ENCODE measurements at regions not wholly inside any gene's neighbourhood (a gene's known extent, or its start where the extent isn't known, plus 50 kb on each side); places are given as distances from the start of the nearest gene placed in this dataset.

GRCh38 chr7:153091477-153091876 lies 331.9 kb downstream of the ACTR3B start:
- H3K79me2 ChIP-seq (ENCODE audit: insufficient read depth, low read length): no peaks in the 10 kb centered on the region
- no peak overlapping the region for H3K4me2 ChIP-seq (ENCODE audit: low read length)
- Mint-ChIP-seq H3K4me3 (ENCODE audit: unreplicated experiment) (no peak overlapping the region), H3K27me3 (ENCODE audit: low read depth, unreplicated experiment) (peaks cover 10% of the 10 kb centered on the region), H3K27ac (ENCODE audit: unreplicated experiment) (no peak overlapping the region), H3K9me3 (ENCODE audit: unreplicated experiment) (peaks cover 8% of the 10 kb centered on the region), H3K4me1 (ENCODE audit: low read depth, unreplicated experiment) (no peaks in the 10 kb centered on the region), H3K36me3 (ENCODE audit: low read depth, unreplicated experiment) (no peaks in the 10 kb centered on the region)
- DNase-seq (ENCODE audit: low read depth): no peak
- no peak overlapping the region for H3K4me3 ChIP-seq (ENCODE audit: insufficient read depth, low read depth, low read length)
- no peak overlapping the region for H3K9ac ChIP-seq (ENCODE audit: low read length)
- no peak for TF ChIP-seq CTCF (IDR thresholded peaks at IDR 0.05; ENCODE audit: insufficient read depth, low read depth, low read length)
- no peak for TF ChIP-seq EZH2 (IDR thresholded peaks at IDR 0.05; ENCODE audit: insufficient read depth, low read length)
- peaks cover 9% of the 10 kb centered on the region for H3K9me3 ChIP-seq (ENCODE audit: insufficient read depth, low read depth, low read length)
- H4K20me1 ChIP-seq (ENCODE audit: insufficient read depth, low read length): no peaks in the 10 kb centered on the region
- no peaks in the 10 kb centered on the region for H3K27me3 ChIP-seq (ENCODE audit: insufficient read depth, low read length)
- H3K4me1 ChIP-seq (ENCODE audit: insufficient read depth, low read length): no peaks in the 10 kb centered on the region
- no peak overlapping the region for H2AFZ ChIP-seq (ENCODE audit: low read depth, low read length)
- no peak for FAIRE-seq
- H3K27ac ChIP-seq (ENCODE audit: low read depth, low read length): no peak overlapping the region
- H3K36me3 ChIP-seq (ENCODE audit: insufficient read depth, low read length): no peaks in the 10 kb centered on the region

DNA sequence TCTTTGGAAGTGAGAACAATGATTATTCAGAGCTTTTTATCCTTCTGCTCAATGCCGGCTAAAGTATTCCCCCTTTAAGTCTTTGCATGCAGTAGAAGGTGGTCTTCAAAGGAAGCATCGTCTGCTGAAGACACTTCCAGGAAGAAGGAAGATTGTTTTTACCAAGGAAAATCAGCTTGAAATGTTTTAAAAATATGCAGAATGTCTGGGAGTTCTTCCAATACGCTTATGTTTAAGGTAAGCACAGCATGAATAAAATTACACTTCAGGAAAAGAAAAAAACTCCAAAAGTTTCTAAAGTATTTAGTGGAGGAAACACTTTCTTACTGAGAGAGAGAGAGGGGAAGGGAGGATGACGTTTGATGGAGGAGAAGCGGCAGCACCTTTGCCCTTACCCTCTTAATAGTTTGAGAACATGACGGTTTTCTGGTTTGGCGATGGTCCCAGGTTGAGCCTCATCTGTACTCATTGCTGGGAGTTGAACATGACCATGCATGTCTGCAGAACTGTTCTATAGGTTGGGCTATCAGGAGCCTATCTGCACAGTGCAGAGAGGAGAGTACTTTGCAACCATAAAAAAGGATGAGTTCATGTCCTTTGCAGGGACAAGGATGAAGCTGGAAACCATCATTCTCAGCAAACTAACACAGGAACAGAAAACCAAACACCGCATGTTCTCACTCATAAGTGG lies 338.1 kb downstream of the ACTR3B start:
- H3K4me3 ChIP-seq (ENCODE audit: insufficient read depth, low read depth, low read length): no peak overlapping the region
- H3K9me3 Mint-ChIP-seq (ENCODE audit: unreplicated experiment): peaks cover 8% of the 10 kb centered on the region
- no peaks in the 10 kb centered on the region for H3K79me2 ChIP-seq (ENCODE audit: insufficient read depth, low read length)
- H3K9ac ChIP-seq (ENCODE audit: low read length): no peak overlapping the region
- FAIRE-seq (no peak), DNase-seq (ENCODE audit: low read depth) (no peak)
- H3K4me1 ChIP-seq (ENCODE audit: insufficient read depth, low read length): no peaks in the 10 kb centered on the region
- no peaks in the 10 kb centered on the region for H3K36me3 Mint-ChIP-seq (ENCODE audit: low read depth, unreplicated experiment)
- no peaks in the 10 kb centered on the region for H3K36me3 ChIP-seq (ENCODE audit: insufficient read depth, low read length)
- no peak overlapping the region for H3K4me2 ChIP-seq (ENCODE audit: low read length)
- no peaks in the 10 kb centered on the region for H3K4me1 Mint-ChIP-seq (ENCODE audit: low read depth, unreplicated experiment)
- H3K4me3 Mint-ChIP-seq (ENCODE audit: unreplicated experiment): no peak overlapping the region
- TF ChIP-seq CTCF (IDR thresholded peaks at IDR 0.05; ENCODE audit: insufficient read depth, low read depth, low read length) (no peak), EZH2 (IDR thresholded peaks at IDR 0.05; ENCODE audit: insufficient read depth, low read length) (no peak)
- peaks cover 9% of the 10 kb centered on the region for H3K9me3 ChIP-seq (ENCODE audit: insufficient read depth, low read depth, low read length)
- peaks cover 24% of the 10 kb centered on the region for H3K27me3 Mint-ChIP-seq (ENCODE audit: low read depth, unreplicated experiment)
- no peaks in the 10 kb centered on the region for H4K20me1 ChIP-seq (ENCODE audit: insufficient read depth, low read length)
- H3K27me3 ChIP-seq (ENCODE audit: insufficient read depth, low read length): no peaks in the 10 kb centered on the region
- no peak overlapping the region for H3K27ac Mint-ChIP-seq (ENCODE audit: unreplicated experiment)
- no peak overlapping the region for H3K27ac ChIP-seq (ENCODE audit: low read depth, low read length)
- no peak overlapping the region for H2AFZ ChIP-seq (ENCODE audit: low read depth, low read length)

GRCh38 chr7:153099235-153099634 lies 339.7 kb downstream of the ACTR3B start:
- H3K36me3 Mint-ChIP-seq (ENCODE audit: low read depth, unreplicated experiment): no peaks in the 10 kb centered on the region
- H3K27ac ChIP-seq (ENCODE audit: low read depth, low read length): no peak overlapping the region
- H4K20me1 ChIP-seq (ENCODE audit: insufficient read depth, low read length): no peaks in the 10 kb centered on the region
- DNase-seq (ENCODE audit: low read depth) (no peak), FAIRE-seq (no peak)
- no peak overlapping the region for H3K4me2 ChIP-seq (ENCODE audit: low read length)
- no peak overlapping the region for H3K4me3 Mint-ChIP-seq (ENCODE audit: unreplicated experiment)
- no peak for TF ChIP-seq EZH2 (IDR thresholded peaks at IDR 0.05; ENCODE audit: insufficient read depth, low read length)
- no peak for TF ChIP-seq CTCF (IDR thresholded peaks at IDR 0.05; ENCODE audit: insufficient read depth, low read depth, low read length)
- no peak overlapping the region for H2AFZ ChIP-seq (ENCODE audit: low read depth, low read length)
- H3K27ac Mint-ChIP-seq (ENCODE audit: unreplicated experiment): no peak overlapping the region
- no peaks in the 10 kb centered on the region for H3K4me1 ChIP-seq (ENCODE audit: insufficient read depth, low read length)
- no peaks in the 10 kb centered on the region for H3K27me3 ChIP-seq (ENCODE audit: insufficient read depth, low read length)
- peaks cover 4% of the 10 kb centered on the region for H3K9me3 ChIP-seq (ENCODE audit: insufficient read depth, low read depth, low read length)
- no peak overlapping the region for H3K4me3 ChIP-seq (ENCODE audit: insufficient read depth, low read depth, low read length)
- H3K4me1 Mint-ChIP-seq (ENCODE audit: low read depth, unreplicated experiment): no peaks in the 10 kb centered on the region
- no peaks in the 10 kb centered on the region for H3K36me3 ChIP-seq (ENCODE audit: insufficient read depth, low read length)
- no peak overlapping the region for H3K9ac ChIP-seq (ENCODE audit: low read length)
- peaks cover 6% of the 10 kb centered on the region for H3K9me3 Mint-ChIP-seq (ENCODE audit: unreplicated experiment)
- H3K79me2 ChIP-seq (ENCODE audit: insufficient read depth, low read length): no peaks in the 10 kb centered on the region
- H3K27me3 Mint-ChIP-seq (ENCODE audit: low read depth, unreplicated experiment): peaks cover 23% of the 10 kb centered on the region
